ENCODE measurements at regions not wholly inside any gene's neighbourhood (a gene's known extent, or its start where the extent isn't known, plus 50 kb on each side); places are given as distances from the start of the nearest gene placed in this dataset.

DNA sequence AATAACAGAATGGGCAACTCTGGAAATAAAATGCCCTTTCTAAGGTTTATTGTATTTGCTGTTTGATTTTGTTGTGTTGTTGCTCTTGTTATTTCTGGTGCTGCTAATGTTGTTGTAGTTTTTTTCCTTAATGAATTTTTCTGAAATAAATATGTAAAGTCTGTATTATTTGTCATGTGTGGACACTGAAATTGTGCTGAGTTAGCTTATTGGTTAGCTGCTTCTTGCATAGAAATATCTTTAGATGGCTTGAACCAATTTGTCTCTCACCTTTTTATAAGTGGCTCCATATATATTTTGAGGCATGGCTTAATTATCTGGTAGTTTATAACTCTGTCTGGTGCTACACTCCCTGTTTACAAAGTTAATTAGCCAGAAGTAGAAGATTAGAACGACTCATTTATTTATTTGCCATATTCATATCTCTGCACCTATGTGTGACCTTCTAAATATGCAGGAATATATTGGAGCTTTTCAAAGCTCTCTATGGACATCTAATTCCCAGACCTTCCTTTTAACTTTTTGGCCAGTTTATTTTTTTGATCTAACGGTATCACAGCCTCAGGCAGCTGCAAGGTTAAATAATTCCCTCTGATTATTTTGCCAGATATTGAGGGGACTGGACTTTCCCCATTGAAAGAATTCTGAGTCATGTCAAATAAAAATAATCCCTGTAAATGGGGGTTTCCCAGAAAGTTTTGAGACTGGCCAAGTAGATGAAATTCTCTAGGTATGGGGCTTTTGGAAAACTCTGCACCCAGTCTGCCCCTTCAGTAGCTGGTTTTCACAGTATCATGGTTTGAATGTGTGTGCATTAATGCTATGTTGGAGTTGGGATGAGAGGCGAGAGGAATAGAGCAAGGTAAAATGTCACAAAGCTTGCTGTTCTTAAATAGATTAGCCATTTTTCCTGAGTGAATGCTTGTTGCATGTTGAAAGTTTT is 1331.7 kb upstream of the MIR17HG start:
- TF ChIP-seq POLR2AphosphoS5 (IDR thresholded peaks at IDR 0.05) = no peak
- no peak overlapping the region for H3K27ac ChIP-seq
- DNase-seq = no peak
- no peak overlapping the region for H3K4me3 ChIP-seq
- peaks cover 0 to 9% (median 0%) of the 10 kb centered on the region in 4 donors for H3K9me3 ChIP-seq
- no peaks in the 10 kb centered on the region for H3K4me1 ChIP-seq
- H3K36me3 ChIP-seq = no peaks in the 10 kb centered on the region
- intact Hi-C loops (cut with DNase I) = no loop called here
- WGBS, 2 donors = 52 to 72% methylated on average over 3 of the region's 3 CpGs
- H3K27me3 ChIP-seq = no peaks in the 10 kb centered on the region

DNA sequence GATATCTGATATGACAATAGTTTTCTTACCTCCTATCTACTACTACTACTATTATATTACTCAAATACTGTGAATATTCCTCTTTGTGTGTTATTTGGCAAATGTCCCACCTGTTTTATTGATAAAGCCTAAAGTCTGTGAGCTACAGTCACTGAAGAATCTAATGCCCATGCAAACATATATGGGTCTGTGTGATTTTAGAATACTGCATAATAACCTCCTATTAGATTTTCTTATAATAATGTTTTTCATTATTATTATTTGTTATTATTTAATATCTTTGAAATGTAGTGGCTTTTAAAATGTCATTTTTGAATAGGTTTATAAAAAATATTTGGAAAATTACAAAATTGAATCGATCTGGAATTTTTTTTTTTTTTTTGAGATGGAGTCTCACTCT is 1330.8 kb upstream of the MIR17HG start:
- Histone ChIP-seq H3K27ac (no peak overlapping the region), H3K27me3 (no peaks in the 10 kb centered on the region), H3K4me3 (no peak overlapping the region), H3K36me3 (no peaks in the 10 kb centered on the region), H3K4me1 (no peaks in the 10 kb centered on the region), H3K9me3 (peaks cover 0 to 9% (median 0%) of the 10 kb centered on the region in 4 donors)
- DNase-seq = no peak
- intact Hi-C loops (cut with DNase I) = no loop called here
- 88 to 93% methylated on average over 1 of the region's 1 CpG for WGBS, 2 donors
- TF ChIP-seq POLR2AphosphoS5 (IDR thresholded peaks at IDR 0.05) (no peak), POLR2A (IDR thresholded peaks at IDR 0.05) (no peak), EP300 (IDR thresholded peaks at IDR 0.05) (no peak)
- TF ChIP-seq, protein P1, sequence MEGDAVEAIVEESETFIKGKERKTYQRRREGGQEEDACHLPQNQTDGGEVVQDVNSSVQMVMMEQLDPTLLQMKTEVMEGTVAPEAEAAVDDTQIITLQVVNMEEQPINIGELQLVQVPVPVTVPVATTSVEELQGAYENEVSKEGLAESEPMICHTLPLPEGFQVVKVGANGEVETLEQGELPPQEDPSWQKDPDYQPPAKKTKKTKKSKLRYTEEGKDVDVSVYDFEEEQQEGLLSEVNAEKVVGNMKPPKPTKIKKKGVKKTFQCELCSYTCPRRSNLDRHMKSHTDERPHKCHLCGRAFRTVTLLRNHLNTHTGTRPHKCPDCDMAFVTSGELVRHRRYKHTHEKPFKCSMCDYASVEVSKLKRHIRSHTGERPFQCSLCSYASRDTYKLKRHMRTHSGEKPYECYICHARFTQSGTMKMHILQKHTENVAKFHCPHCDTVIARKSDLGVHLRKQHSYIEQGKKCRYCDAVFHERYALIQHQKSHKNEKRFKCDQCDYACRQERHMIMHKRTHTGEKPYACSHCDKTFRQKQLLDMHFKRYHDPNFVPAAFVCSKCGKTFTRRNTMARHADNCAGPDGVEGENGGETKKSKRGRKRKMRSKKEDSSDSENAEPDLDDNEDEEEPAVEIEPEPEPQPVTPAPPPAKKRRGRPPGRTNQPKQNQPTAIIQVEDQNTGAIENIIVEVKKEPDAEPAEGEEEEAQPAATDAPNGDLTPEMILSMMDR (IDR thresholded peaks at IDR 0.05) = no peak

DNA sequence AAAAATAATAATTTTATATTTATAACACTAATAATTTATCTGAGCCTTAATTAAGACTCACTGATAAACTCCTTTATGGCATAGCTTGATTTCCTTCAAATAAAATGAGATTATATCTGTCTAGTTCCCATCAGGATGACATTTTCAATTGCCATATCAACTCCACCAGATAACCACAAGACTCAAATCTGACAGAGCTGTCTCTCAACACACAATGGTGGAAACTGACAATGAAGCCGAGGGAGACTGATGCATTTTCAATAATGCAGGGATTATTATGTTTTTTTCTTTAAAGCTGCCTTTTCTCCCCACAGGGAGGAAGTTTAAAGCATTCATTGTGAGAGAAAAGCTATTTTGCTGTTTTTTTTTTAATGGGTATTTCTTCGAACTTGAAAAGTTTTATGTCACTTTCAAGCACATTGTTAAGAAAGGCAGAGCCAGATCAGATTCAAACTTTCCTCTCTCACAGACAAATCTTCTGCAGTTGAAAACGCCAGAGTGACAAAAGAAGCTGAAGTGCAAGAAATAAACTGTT is 1326.9 kb upstream of the MIR17HG start:
- no peak overlapping the region for H3K27ac ChIP-seq
- no peak for DNase-seq
- 62 to 77% methylated on average over 3 of the region's 3 CpGs for WGBS, 2 donors
- TF ChIP-seq EP300 (IDR thresholded peaks at IDR 0.05) = no peak
- TF ChIP-seq, protein P1 (IDR thresholded peaks at IDR 0.05) = no peak
- no peak for TF ChIP-seq POLR2A (IDR thresholded peaks at IDR 0.05)
- TF ChIP-seq POLR2AphosphoS5 (IDR thresholded peaks at IDR 0.05) = no peak
- intact Hi-C loops (cut with DNase I) = no loop called here
- no peaks in the 10 kb centered on the region for H3K4me1 ChIP-seq
- no peaks in the 10 kb centered on the region for H3K9me3 ChIP-seq
- H3K27me3 ChIP-seq = no peaks in the 10 kb centered on the region
- H3K4me3 ChIP-seq = no peak overlapping the region
- no peaks in the 10 kb centered on the region for H3K36me3 ChIP-seq

- H3K4me3 ChIP-seq = no peak overlapping the region
- intact Hi-C loops (cut with DNase I) = no loop called here
- H3K27me3 ChIP-seq = no peaks in the 10 kb centered on the region
- H3K27ac ChIP-seq = no peak overlapping the region
- DNase-seq = no peak
- peaks cover 0 to 4% (median 0%) of the 10 kb centered on the region in 4 donors for H3K9me3 ChIP-seq
- TF ChIP-seq, protein P1 (IDR thresholded peaks at IDR 0.05) = no peak
- TF ChIP-seq EP300 (IDR thresholded peaks at IDR 0.05) (no peak), POLR2A (IDR thresholded peaks at IDR 0.05) (no peak), POLR2AphosphoS5 (IDR thresholded peaks at IDR 0.05) (no peak)
- no peaks in the 10 kb centered on the region for H3K4me1 ChIP-seq
- no peaks in the 10 kb centered on the region for H3K36me3 ChIP-seq
Observed at GRCh38 chr13:90027409-90027808, 1320.1 kb upstream of the MIR17HG start.

GRCh38 chr13:90032313-90032712 is 1315.2 kb upstream of the MIR17HG start:
- intact Hi-C loops (cut with DNase I) = no loop called here
- Histone ChIP-seq H3K4me1 (no peaks in the 10 kb centered on the region), H3K27ac (no peak overlapping the region), H3K4me3 (no peak overlapping the region), H3K36me3 (no peaks in the 10 kb centered on the region), H3K27me3 (no peaks in the 10 kb centered on the region), H3K9me3 (peaks cover 0 to 4% (median 0%) of the 10 kb centered on the region in 4 donors)
- DNase-seq = no peak
- TF ChIP-seq, protein P1 (IDR thresholded peaks at IDR 0.05) = no peak
- TF ChIP-seq POLR2A (IDR thresholded peaks at IDR 0.05) = no peak
- no peak for TF ChIP-seq POLR2AphosphoS5 (IDR thresholded peaks at IDR 0.05)
- no peak for TF ChIP-seq EP300 (IDR thresholded peaks at IDR 0.05)
- WGBS, 2 donors = 88 to 92% methylated on average over 5 of the region's 5 CpGs

All from sigmoid colon (tissue), 6 donors.